GM13976 (cell line): ENCODE measurements at regions not wholly inside any gene's neighbourhood (a gene's known extent, or its start where the extent isn't known, plus 50 kb on each side); places are given as distances from the start of the nearest gene placed in this dataset.
A peak's percentile ranks its signal among the peaks of the same experiment; 100 is the strongest.

Experiments
- DNase-seq: peaks from one replicate; pipeline ENCODE4 v3.0.0; 2012; ENCODE audit warnings: low spot score
- in situ Hi-C: fragments of 300-500 bp; cut with MboI; formaldehyde crosslinking; loops from one replicate; pipeline ENCODE4 v1.12.0; 2022; ENCODE audit warnings: low sequenced_read_pairs, mixed read lengths, inconsistent platforms; ENCODE audit not compliant: unreplicated experiment
- TF ChIP-seq, protein P1 (sequence below): IDR thresholded peaks from 2 replicates; pipeline ENCODE4 v1.5.1; 2012; ENCODE audit warnings: borderline replicate concordance, mild to moderate bottlenecking; ENCODE audit not compliant: insufficient read depth; ENCODE audit errors: extremely low read depth, missing control alignments, control extremely low read depth

- TF ChIP-seq, protein P1, sequence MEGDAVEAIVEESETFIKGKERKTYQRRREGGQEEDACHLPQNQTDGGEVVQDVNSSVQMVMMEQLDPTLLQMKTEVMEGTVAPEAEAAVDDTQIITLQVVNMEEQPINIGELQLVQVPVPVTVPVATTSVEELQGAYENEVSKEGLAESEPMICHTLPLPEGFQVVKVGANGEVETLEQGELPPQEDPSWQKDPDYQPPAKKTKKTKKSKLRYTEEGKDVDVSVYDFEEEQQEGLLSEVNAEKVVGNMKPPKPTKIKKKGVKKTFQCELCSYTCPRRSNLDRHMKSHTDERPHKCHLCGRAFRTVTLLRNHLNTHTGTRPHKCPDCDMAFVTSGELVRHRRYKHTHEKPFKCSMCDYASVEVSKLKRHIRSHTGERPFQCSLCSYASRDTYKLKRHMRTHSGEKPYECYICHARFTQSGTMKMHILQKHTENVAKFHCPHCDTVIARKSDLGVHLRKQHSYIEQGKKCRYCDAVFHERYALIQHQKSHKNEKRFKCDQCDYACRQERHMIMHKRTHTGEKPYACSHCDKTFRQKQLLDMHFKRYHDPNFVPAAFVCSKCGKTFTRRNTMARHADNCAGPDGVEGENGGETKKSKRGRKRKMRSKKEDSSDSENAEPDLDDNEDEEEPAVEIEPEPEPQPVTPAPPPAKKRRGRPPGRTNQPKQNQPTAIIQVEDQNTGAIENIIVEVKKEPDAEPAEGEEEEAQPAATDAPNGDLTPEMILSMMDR: no peak
- in situ Hi-C loops: no loop called here
- DNase-seq: no peak
Observed at GRCh38 chr9:27784847-27785713, 211.8 kb upstream of the C9orf72 start.

DNA sequence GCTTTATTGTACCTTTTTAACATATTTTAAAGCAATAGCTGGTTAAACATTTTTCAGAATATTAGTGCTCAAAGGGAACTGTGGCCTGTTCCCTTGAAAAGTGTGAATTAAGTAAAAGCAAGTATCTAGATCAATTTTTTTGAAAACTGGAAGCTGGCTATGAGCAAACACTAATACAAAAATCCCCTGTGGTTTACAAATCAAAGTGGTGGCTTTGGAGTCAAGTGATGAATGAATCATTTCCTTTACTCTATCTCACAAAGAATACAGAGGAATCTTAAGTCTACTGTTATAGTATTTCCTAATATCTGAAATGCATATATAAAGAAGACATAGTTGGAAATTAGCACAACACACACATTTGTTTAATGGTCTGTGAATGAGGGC, 212.4 kb upstream of the C9orf72 start:
- TF ChIP-seq, protein P1: no peak
- in situ Hi-C loops: no loop called here
- DNase-seq: peak; percentile 3

DNA sequence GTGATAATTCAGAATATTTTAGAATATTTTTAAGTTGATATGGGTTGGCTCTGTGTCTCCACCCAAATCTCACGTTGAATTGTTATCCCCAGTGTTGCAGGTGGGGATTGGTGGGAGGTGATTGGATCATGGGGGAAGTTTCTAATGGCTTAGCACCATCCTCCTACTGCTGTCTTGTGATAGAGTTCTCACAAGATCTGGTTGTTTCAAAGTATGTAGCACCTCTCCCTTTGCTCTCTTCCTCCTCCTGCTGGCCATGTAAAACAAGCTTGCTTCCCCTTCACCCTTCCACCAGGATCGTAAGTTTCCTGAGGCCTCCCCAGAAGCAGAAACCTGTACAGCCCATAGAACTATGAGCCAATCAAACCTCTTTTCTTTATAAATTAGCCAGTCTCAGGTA, 214.6 kb upstream of the C9orf72 start:
- TF ChIP-seq, protein P1: no peak
- no peak for DNase-seq
- in situ Hi-C loops: no loop called here

GRCh38 chr9:27791311-27791710, 218.0 kb upstream of the C9orf72 start:
- DNase-seq: no peak
- TF ChIP-seq, protein P1: no peak
- in situ Hi-C loops: no loop called here

GRCh38 chr9:27792971-27793689, 219.8 kb upstream of the C9orf72 start:
- in situ Hi-C loops: no loop called here
- no peak for DNase-seq

GRCh38 chr9:27799326-27799725, 226.0 kb upstream of the C9orf72 start:
- in situ Hi-C loops: no loop called here
- TF ChIP-seq, protein P1: no peak
- no peak for DNase-seq

More at GRCh38 chr9:27792971-27793689, 219.8 kb upstream of the C9orf72 start:
- TF ChIP-seq, protein P1: no peak
